ENCODE measurements at regions not wholly inside any gene's neighbourhood (a gene's known extent, or its start where the extent isn't known, plus 50 kb on each side); places are given as distances from the start of the nearest gene placed in this dataset.

DNA sequence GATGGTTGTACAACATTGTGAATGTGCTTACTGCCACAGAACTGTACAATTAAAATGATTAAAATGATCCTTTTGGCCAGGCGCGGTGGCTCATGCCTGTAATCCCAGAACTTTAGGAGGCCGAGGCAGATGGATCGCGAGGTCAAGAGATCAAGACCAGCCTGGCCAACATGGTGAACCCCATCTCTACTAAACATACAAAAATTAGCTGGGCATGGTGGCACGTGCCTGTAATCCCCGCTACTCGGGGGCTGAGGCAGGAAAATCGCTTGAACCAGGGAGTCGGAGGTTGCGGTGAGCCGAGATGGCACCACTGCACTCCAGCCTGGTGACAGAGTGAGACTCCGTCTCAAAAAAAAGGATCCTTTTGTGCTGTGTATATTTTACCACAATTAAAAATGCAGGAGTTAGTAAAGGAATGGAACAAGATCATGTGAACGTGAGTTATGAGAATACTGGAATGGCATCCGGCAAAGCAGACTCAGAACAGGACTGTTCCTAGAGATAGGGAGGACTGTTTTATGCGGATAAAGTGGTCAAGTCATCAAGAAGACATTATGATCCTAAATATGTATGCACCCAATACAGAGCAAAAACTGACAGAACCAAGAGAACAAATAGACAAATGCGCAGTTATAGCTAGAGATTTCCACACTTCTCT is 58.0 kb upstream of the CLDN5 start:
- H4K20me1 ChIP-seq (replicated peaks in 1 of 2; ENCODE audit: control insufficient read depth in 1 of 2, insufficient read depth in 2 of 2, low read length in 2 of 2) = no peaks in the 10 kb centered on the region
- H3K4me2 ChIP-seq (ENCODE audit: insufficient read depth in 1 of 2, low read depth in 2 of 2, low read length in 2 of 2) = no peak overlapping the region
- no peak overlapping the region for H2AFZ ChIP-seq (ENCODE audit: low read length)
- H3K14ac ChIP-seq (ENCODE audit: insufficient read length) = no peak overlapping the region
- no peak overlapping the region for H3K4ac ChIP-seq (replicated peaks; ENCODE audit: insufficient read length, low read depth, low read length)
- no peak overlapping the region for H2BK5ac ChIP-seq (ENCODE audit: low read depth, low read length)
- no peak overlapping the region for H2BK120ac ChIP-seq (replicated peaks; ENCODE audit: low read depth, low read length)
- no peaks in the 10 kb centered on the region for H3K23me2 ChIP-seq (ENCODE audit: low read depth, low read length)
- H2AK5ac ChIP-seq (ENCODE audit: low read depth, low read length) = no peak overlapping the region
- no peak overlapping the region for H3K27ac ChIP-seq (ENCODE audit: low read depth, low read length)
- H3K4me1 ChIP-seq (replicated peaks in 1 of 4; ENCODE audit: control insufficient read depth in 3 of 4, insufficient read depth in 4 of 4, low read length in 3 of 4) = no peaks in the 10 kb centered on the region; a peak in 1 of 7 replicates
- no peaks in the 10 kb centered on the region for H3K36me3 ChIP-seq (ENCODE audit: control insufficient read depth in 2 of 4, insufficient read depth in 4 of 4, low read length in 3 of 4)
- H3K79me2 ChIP-seq (ENCODE audit: control insufficient read depth in 1 of 2, insufficient read depth in 2 of 2, low read length in 2 of 2) = no peaks in the 10 kb centered on the region
- no peak overlapping the region for H2BK20ac ChIP-seq (ENCODE audit: low read length)
- DNase-seq (ENCODE audit: low read depth in 1 of 2, low spot score in 2 of 2) (no peak), FAIRE-seq (no peak)
- H4K5ac ChIP-seq (ENCODE audit: insufficient read length, low read depth, low read length) = no peak overlapping the region
- H3K9me3 ChIP-seq (ENCODE audit: insufficient read depth in 2 of 2, low read depth in 1 of 2, low read length in 1 of 2) = no peaks in the 10 kb centered on the region
- WGBS, 2 experiments (ENCODE audit: extremely low coverage in 1 of 2, insufficient coverage in 1 of 2, insufficient read length in 1 of 2, insufficient replicate concordance in 2 of 2, low coverage in 1 of 2, low lambda C conversion rate in 2 of 2, missing lambda C conversion rate in 1 of 2) = 82% methylated on average over 17 of the region's 17 CpGs; no CpG with 5 or more reads in 1 of the 2 experiments
- H4K8ac ChIP-seq (ENCODE audit: extremely low read depth, insufficient read depth, low read length) = no peak overlapping the region
- no peak overlapping the region for H3K23ac ChIP-seq (ENCODE audit: insufficient read length)
- H4K91ac ChIP-seq (replicated peaks; ENCODE audit: insufficient read length, low read length) = no peak overlapping the region
- no peaks in the 10 kb centered on the region for H3K27me3 ChIP-seq (replicated peaks in 1 of 4; ENCODE audit: control insufficient read depth in 3 of 4, extremely low read depth in 1 of 4, insufficient read depth in 3 of 4, low read length in 3 of 4)
- H3K18ac ChIP-seq (ENCODE audit: extremely low read depth, low read length) = no peak overlapping the region
- ChIA-PET POLR2A (ENCODE audit: partially characterized antibody) (no interaction called here), CTCF (ENCODE audit: partially characterized antibody) (interaction anchor here (0.8 to 1.8 kb wide), 3 partner anchors 13 to 48 kb away, joined by 3 to 8 read pairs (median 4); no protein-coding TSS in a partner anchor)
- H3K79me1 ChIP-seq (ENCODE audit: low read depth, low read length) = no peaks in the 10 kb centered on the region
- H2BK15ac ChIP-seq (ENCODE audit: low read length) = no peak overlapping the region
- no peak overlapping the region for H3K56ac ChIP-seq (replicated peaks; ENCODE audit: insufficient read length, low read depth, low read length)
- no peak overlapping the region for H3K9ac ChIP-seq (replicated peaks in 1 of 4; ENCODE audit: extremely low read depth in 1 of 4, low read depth in 3 of 4, low read length in 3 of 4)
- no peak overlapping the region for H3K4me3 ChIP-seq (ENCODE audit: extremely low read depth in 1 of 4, insufficient read depth in 2 of 4, low read depth in 3 of 4, low read length in 4 of 4)
- H2BK12ac ChIP-seq (ENCODE audit: low read depth, low read length) = no peak overlapping the region
- TF ChIP-seq KDM4A (IDR thresholded peaks at IDR 0.05; ENCODE audit: low read depth, low read length, severe bottlenecking) = no peak
- TF ChIP-seq EP300 (IDR thresholded peaks at IDR 0.05; ENCODE audit: borderline replicate concordance in 1 of 2, low read depth in 2 of 2, low read length in 2 of 2) = no peak
- TF ChIP-seq POLR2AphosphoS5 (IDR thresholded peaks at IDR 0.05; ENCODE audit: low read depth, low read length) = no peak
- TF ChIP-seq, protein P1, sequence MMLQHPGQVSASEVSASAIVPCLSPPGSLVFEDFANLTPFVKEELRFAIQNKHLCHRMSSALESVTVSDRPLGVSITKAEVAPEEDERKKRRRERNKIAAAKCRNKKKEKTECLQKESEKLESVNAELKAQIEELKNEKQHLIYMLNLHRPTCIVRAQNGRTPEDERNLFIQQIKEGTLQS (IDR thresholded peaks at IDR 0.05; ENCODE audit: insufficient read depth, low read depth, low read length) = no peak
- no peak for TF ChIP-seq BRCA1 (IDR thresholded peaks at IDR 0.05; ENCODE audit: low read depth, low read length)
- TF ChIP-seq RFX5 (IDR thresholded peaks at IDR 0.05; ENCODE audit: borderline replicate concordance, low read depth, low read length) = no peak
- TF ChIP-seq GTF2F1 (IDR thresholded peaks at IDR 0.05; ENCODE audit: borderline replicate concordance, low read depth, low read length) = no peak
- TF ChIP-seq JUN (IDR thresholded peaks at IDR 0.05; ENCODE audit: low read depth, low read length) = no peak
- TF ChIP-seq CBX5 (IDR thresholded peaks at IDR 0.05; ENCODE audit: low read depth, low read length) = no peak
- no peak for TF ChIP-seq SP4 (IDR thresholded peaks at IDR 0.05; ENCODE audit: low read length)
- TF ChIP-seq, protein P2, sequence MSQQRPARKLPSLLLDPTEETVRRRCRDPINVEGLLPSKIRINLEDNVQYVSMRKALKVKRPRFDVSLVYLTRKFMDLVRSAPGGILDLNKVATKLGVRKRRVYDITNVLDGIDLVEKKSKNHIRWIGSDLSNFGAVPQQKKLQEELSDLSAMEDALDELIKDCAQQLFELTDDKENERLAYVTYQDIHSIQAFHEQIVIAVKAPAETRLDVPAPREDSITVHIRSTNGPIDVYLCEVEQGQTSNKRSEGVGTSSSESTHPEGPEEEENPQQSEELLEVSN (IDR thresholded peaks at IDR 0.05) = no peak
- TF ChIP-seq RBBP5 (IDR thresholded peaks at IDR 0.05; ENCODE audit: borderline replicate concordance, low read depth, low read length) = no peak
- no peak for TF ChIP-seq JUND (IDR thresholded peaks at IDR 0.05; ENCODE audit: low read length)

All from H1 (cell line).